Activated naive CD4-positive, alpha-beta T cell (primary cell): ENCODE measurements at regions not wholly inside any gene's neighbourhood (a gene's known extent, or its start where the extent isn't known, plus 50 kb on each side); places are given as distances from the start of the nearest gene placed in this dataset.

Source experiments
- DNase-seq, 4 experiments: peaks; one replicate each; lab custom pipeline; 2025; lab: John Stamatoyannopoulos, UW

DNA sequence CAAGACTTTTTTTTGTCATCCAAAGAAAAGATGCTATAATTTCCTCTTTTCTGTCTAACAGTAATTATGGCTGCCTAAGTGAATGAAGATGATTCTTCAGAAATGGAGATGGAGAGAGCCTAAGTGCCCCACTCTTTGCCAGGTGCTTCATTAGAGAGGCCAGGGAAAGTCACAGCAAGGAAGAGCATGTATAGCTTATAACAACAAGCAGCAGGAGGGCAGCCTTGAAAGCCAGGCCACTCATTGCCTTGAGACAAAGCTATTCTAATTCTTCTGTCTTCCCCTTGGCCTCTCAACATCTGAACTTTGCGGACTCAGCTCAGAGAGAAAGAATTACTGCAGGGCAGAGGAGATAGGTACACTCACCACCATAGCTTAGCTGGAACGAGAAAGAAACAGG is 112.0 kb upstream of the ZNF366 start:
- DNase-seq, result no peak

DNA sequence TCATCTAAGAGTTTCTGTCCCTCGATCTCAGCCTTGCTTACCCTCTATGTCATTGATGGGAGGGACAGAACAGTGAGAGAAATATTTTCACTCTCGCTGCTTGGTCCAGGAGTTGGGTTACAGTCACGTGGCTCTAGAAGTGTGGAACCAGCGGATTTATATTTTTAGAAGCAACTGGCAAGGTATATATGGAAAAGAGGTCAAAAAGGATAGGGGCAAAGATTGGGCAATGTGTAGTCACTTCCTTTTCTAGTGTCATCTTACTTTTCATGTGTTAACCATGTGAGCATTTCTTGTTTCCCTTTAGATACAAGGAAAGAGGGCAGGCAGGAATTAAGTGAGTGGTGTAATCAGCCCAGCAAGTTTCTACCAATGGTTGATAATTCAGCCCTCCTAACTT is 111.5 kb upstream of the ZNF366 start:
- DNase-seq, result no peak

DNA sequence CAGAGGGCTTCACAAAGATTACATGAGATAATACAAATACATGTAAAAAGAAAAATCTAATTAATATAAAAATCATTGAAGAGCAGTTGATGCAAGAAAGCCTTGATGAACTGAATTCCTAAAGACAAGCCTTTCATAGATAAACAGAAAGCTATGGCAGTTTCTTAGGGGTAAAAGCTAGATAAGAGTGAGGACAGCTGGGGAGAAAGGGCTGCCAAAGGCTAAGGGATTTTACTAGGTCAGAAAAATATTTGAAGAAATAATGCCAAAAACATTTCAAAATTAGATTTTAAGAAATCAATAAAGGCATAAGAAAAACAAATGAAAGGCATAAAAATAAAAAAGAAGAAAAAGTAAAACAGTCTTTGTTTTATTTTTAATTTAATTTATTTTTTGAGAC is 107.9 kb upstream of the ZNF366 start:
- no peak for DNase-seq

DNA sequence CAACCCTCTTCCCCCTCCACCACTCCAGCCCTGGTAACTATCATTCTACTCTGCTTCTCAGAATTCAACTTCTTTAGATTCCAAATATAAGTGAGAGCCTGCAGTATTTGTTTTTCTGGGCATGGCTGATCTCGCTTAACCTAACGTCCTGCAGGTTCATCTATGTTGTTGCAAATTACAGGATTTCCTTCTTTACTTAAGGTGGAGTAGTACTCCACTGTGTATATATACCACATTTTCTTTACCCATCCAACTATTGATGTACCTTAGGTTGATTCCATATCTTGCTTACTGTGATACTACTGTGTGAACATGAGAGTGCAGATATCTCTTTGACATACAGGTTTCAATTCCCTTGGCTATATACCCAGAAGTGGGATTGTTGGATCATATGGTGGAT is 106.3 kb upstream of the ZNF366 start:
- no peak for DNase-seq

DNA sequence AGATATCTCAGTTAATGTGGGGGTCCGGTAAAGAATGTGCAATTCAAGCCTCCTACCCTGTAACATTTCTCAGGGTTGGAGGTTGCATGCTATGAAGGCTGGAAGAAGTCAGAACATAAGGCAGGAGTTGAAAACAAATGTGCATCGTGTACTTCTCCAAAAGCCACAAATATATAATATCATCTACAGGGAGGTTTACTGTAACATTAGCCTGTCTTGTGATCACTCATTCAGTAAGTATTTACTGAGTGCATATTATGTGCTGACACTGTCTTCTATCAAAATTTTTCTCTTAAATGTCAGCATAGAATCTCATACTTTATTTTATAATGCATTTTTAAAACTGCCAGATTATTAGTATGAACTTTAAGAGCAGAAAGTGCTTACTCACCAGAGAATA is 105.6 kb upstream of the ZNF366 start:
- no peak for DNase-seq

DNA sequence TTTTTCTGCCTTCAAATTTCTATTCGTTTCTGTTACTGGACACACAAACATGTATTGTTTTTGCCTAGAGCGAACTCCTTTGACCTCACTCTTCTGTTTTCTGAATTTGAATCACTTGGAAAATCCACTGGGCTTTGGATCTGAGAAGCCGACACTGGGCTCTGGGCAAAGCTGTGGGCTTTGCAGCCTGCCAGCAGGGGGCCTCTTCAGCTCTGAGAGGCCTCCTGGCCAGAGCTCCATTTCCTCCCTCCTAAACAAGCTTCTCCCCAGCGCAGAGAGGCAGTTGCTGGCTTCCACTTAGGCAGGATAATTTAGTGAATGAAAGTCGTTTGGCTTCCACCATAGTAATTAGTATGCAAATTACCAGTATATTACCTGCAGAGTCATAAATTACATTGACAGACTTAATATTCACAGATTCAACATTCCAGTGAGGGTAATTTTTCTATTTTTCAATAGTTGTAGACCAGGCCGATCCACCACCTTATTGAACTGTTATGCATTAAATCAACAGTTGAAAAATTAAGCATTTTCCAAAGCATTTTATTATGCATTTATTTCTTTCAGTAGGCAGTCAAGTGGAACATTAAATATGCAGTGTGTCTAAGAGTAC is 104.0 kb upstream of the ZNF366 start:
- peak in 2 of 4 experiments; percentile 3 to 10 for DNase-seq

DNA sequence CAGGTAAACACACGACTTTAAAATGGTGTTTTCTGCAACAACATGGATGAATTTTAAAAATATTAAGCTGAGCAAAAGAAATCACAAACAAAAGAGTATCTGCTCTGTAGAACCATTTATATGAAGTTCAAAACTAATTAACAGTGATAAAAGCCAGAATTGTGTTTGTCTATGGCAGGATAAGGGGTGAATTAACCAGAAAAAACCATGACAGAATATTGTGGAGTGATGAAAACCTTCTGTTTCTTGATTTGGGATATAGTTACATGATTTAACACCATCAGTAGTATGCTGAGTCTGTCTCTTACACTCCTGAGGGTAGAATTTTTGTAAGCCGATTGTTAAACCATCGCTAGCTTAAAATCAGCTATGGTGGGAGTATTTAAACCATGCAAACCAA is 101.7 kb upstream of the ZNF366 start:
- no peak for DNase-seq

DNA sequence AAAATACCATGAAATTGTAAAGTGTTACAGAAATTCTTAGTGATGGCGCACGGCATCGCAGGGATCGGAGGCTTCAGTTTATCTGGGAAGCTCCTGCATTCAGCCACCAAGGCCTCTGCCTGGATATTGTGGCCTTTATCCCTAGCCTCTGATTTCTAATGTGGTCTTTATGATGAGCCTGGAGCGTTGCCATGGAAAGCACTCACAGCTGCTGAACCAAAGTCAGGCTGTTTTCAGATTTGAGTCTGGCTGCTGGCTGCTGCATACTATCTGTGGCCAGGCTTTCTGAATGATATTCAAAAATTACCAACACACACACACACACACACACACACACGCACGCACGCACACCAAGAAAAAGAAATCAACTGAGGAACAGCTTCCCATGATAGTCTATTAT is 101.1 kb upstream of the ZNF366 start:
- DNase-seq, result no peak

DNA sequence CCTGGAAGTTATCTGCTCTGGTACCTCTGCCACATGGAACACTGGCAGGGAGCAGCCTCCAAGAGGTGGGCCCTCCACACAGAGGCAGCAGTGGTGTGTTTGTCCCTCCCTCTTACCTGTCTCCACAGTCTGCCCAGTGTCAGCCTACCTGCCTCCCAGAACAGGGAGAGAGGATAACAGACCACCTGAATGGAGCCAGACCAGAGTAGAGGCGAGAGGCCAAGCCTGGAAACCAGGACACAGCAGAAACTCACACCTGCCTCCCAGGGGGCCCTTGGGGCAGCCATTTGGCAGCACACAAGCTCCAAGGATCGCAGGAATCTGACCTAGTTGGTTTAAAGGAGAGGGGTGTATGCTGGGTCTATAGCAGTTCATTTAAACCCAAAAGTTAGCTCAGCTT is 100.2 kb upstream of the ZNF366 start:
- no peak for DNase-seq

DNA sequence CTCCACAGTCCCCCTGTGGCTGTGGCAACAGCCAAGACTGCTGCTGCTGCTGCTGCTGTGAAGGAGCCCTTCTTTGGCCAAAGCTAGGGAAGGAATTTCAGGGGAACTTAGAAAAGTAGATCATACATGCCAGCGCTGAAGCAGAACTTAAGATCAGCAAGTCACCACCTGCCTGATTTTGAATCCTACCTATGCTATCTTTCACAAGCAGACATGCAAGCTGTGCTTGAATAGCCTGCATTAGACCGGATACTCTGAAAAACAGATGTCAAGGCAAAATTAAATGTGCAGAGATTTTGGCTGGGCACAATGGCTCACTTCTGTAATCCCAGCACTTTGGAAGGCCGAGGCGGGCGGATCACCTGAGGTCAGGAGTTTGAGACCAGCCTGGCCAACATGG is 99.3 kb upstream of the ZNF366 start:
- no peak for DNase-seq

DNA sequence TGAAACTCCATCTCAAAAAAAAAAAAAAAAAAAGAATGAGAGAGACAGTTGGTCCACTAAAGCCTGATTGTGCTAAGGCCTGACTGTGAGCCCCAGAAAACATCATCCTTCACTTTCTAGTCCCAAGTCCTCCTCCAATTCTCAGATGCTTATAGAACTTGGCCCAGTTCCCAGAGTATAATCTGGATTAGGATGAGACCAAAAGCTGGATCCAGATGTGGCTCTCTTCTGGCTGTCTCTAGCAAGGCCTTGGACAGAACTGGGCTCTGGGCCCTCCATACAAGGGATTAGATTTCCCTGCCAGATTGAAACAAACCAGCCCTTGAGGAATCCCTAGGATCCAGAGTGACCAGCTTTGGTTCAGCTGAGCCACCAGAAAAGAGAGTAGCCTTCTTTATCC is 98.4 kb upstream of the ZNF366 start:
- DNase-seq, result no peak

DNA sequence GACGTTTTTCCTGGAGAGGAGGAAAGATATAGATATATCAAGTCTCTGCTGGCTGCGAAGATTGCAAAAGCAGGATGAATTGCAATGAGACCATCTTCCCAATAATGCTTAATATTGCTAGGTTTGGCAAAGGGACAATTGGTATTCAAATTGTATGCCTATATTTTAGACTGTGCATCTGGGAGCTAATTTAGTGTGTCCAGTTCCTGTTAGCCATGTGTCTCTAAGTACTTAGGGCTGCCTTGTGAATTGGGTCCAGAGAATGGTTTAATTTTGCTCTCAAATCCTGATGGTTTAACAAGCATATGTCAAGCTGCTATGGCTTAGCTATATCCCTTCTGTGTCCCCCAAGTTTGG is 97.6 kb upstream of the ZNF366 start:
- no peak for DNase-seq

DNA sequence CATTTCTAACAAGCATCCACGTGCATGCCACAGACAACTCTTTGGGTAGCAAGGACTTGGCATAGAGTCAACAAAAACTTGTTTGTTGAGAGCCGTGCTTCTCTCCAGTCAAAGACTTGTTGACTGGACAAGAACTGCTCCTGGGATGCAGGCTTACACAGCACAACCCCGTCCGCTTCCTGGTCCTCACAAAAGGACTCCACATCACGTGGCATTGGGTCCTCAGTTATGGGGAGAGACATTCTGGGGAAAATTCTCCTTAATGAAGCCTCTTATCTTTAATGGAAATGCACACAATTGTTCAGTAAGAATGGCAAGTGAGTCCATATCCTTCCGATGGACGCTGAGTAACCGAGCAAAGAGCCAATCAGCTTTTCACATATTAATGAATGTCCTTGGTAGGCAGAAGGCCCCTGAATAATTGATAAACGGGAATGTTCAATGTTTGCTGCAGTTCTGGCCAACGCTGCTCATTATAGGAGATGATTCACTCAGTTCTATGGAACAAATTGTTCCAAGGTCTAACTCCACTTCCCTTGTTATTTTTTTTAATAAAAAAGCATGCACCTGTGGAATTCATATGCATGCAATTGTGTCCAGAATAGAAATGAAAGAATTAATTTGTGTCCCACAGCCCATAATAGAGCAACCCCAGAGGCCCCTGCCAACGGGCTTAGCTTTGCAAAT is 97.0 kb upstream of the ZNF366 start:
- DNase-seq, result no peak

DNA sequence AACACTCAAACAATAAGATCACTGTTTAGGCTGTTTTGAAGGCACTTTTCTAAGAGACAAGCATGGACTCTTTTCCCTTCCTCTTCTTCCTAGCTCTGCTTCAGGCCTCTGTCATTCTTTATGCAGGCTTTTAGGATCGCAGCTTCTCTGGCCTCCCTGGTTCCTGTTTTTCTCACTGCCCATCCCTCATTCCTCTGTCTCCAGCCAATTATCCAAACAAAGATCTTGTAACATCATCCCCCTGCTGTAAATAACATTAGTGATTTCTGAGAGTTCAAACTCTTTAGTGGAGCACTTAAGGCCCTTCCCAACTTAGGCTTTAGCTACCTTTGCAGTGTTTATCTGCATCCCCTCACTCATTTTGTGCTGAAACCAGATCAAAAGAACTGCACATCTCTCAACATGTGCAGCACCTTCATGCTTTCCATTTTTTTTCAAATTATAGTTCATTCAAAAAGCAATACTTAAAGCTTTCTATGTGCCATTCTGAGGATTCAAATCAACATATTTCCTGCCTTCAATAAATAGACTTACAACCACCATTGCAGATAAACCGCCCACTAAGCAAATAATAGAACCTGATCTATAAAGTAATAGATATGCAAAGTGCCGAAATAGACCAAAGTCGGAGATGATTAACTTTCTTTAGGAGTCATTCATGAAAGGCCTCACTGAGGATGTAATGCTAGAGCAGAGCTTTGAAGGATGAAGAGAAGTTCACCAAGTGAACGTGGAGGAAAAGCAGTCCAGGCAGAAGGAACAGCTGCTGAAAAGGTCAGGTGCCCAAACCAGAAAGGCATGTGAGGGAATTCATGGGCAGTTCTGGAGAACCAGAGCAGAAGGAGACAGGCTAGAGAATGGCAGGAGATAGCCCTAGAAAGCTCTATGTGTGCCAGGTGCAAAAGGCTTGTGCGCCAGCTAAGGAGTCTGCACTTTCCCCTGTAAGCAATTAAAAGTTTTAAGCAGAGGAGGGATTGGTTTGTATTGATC is 95.8 kb upstream of the ZNF366 start:
- DNase-seq, result no peak

DNA sequence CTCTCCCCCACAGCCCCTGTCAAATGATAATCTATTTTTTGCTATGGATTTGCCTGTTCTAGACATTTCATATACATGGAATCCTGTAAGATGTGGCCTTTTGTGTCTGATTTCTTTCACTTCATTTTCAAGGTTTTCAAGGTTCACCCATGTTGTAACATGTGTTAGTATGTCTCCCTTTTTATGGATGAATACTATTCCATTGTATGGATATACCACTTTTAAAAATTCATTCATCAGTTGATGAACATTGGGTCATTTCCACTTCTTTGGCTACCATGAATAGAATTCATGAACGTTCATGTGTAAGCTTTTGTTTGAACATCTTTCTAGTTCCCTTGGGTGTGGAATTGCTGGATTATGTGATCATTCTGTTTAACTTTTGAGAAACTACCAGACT is 94.7 kb upstream of the ZNF366 start:
- no peak for DNase-seq

DNA sequence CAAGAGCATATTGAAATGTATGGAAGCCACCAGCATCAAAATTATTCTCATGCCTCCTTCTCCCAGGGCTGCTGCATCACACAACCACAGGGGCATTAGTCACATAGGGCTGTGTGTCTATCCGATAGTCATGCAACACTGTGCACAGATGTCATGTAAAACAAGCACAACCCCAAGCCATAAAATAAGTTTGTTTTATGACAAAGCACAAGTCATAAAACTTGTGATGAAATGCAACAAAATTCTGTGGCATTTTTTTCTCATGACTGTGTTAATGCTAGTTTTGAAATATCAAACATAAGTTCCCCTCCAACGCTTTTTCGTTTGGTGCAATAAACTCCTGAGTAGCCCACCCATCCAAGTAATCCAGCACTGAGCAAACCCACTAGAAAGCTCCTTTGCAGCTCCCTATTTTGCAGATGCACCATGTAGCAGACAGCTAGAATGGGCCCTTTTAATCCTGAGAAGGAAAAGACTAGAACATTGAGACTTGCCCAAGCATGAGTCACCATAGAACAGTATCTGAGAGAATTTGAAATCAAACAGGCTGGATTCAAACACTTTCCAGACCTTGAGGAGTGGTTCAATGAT is 93.3 kb upstream of the ZNF366 start:
- no peak for DNase-seq

DNA sequence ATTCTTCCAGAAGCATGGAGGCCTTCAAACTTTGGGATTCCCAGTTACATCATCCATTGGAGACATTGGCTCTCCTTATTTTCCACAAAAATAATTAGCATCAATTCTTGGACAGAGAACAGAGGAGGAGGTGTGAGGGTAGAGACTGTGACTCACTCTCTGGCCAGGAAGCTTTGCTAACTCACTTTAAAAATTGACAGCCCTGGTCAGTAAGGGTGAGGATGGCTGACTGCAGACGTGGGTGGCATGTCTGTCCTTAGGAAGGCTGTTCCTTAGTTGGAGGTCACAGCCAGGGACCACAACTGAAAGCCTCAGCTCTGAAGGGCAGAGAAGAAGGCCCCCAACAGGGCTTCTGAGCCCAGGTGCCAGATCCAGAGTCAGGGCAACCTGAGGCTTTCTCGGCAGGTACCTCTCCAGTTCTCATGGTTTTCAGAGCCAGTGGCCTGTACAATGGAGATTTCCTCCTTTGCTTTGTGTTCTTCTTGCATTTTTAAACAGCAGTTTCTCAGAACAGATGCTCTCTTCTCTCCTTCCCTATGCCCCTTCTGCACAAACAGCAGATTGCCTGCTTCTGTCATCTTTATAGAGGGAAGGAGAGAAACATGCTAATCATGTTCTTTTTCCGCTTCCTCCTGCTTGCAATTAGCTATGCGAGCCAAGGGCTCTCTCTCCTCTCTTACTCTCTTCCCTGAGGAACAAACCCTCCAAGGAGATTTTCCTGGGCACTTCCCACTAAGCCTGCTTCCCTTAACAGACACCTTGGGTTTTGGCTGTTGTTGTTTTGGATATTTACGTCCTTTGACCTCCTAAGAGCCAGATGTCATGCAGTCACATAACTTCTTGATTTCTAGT is 92.5 kb upstream of the ZNF366 start:
- DNase-seq, result no peak

DNA sequence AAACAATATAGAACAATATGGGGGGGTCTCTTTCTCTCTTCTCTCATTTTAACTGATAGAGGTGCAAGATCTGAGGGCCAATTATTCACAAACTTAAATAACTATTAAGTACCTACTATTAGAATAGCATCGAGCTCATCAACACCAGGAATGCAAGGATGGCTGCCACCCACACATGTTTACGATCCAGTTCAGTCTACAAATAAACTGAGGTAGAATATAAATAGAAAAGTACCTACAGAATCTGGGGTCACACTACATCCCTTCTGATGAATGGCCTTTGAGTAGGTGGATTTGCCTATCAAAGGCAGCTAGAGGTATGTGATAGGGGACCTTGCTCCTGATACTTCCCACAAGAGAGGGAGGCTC is 91.8 kb upstream of the ZNF366 start:
- no peak for DNase-seq

DNA sequence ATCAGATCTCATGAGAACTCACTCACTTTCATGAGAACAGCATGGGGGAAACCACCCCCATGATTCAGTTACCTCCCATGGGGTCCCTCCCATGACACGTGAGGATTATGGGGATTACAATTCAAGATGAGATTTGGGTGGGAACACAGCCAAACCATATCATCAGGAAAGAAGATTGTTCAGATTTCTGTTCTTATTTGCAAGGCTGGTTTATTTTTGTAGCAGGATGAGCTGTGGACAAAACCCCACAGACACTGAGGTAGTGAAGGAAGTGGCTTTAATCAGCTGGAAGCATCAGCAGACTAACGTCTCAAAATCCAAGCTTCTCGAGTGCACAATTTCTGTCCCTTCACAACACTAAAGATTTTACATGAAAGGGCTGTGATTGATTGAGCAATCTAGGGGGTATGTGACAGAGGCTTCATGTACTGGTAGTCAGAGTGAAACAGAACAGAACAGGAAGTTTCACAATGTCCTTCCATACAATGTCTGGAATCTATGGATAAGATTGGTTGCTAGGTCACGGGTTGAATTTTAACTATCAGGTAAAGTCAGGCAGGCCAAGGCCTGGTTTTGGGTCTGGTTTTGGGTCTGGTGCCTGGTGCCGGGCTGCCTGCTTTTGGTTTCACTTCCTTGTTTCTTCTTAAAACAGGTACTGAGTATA is 91.3 kb upstream of the ZNF366 start:
- no peak for DNase-seq

DNA sequence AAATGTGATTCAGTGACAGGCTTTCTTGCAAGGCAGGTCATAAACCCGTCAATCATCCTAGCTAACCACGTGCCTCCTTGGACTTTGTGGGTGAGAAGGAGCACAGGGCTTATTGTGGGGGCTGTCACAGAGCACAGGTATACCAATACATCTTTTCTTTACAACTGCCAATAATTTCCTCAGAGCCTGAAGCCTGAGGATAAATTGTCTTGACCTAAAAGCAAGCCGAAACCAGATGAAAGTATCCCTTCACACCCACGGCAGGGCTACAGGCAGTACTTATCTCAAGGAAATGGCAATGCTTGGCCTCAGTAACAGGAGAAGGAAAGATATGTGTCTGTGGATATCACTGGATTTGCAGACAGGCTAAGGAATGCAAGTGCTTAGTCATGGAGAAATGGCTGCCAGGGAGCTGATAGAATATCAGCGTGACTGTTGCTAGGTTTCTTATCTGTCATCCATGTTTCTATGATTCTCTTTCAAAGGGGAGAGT is 90.3 kb upstream of the ZNF366 start:
- no peak for DNase-seq

DNA sequence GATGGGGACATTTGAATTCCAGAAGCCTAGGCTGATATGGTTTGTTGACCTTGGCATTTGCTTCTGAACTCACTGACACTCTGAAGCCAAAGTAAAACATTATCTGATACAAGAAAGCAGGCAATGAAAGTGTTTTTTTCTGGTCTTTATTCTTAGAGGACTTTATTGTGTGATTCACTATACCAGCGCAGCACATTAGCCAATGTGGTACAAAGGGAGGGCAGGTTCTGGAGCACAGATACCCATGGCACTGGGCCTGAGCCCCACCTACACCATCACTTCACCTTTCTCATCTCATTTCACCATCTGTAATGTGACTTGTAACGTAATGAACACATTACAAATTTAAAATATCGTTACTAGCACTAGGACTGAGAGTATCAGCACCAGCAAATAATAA is 89.7 kb upstream of the ZNF366 start:
- no peak for DNase-seq
